ENCODE measurements at regions not wholly inside any gene's neighbourhood (a gene's known extent, or its start where the extent isn't known, plus 50 kb on each side); places are given as distances from the start of the nearest gene placed in this dataset.

GRCh38 chr2:38171208-38171855, 95.4 kb upstream of the CYP1B1 start:
- TF ChIP-seq CTCF (IDR thresholded peaks at IDR 0.05): no peak
- no peak for TF ChIP-seq POLR2A (IDR thresholded peaks at IDR 0.05)
- Histone ChIP-seq H3K4me1 (peaks cover 6% of the 10 kb centered on the region), H3K4me3 (no peak overlapping the region), H3K27ac (no peak overlapping the region), H3K36me3 (replicated peaks in 1 of 2; ENCODE audit: insufficient read depth in 1 of 2, low read depth in 2 of 2) (no peaks in the 10 kb centered on the region), H3K9me3 (no peaks in the 10 kb centered on the region), H3K27me3 (no peaks in the 10 kb centered on the region)
- WGBS, 2 donors: 18 to 23% methylated on average over 1 of the region's 1 CpG
- no peak for DNase-seq
- intact Hi-C loops (cut with DNase I): no loop called here
- ATAC-seq: no peak

- H3K4me3 ChIP-seq: no peak overlapping the region
- DNase-seq: no peak
- peaks cover 6% of the 10 kb centered on the region for H3K4me1 ChIP-seq
- no peaks in the 10 kb centered on the region for H3K27me3 ChIP-seq
- ATAC-seq: no peak
- H3K36me3 ChIP-seq (replicated peaks in 1 of 2; ENCODE audit: insufficient read depth in 1 of 2, low read depth in 2 of 2): no peaks in the 10 kb centered on the region
- intact Hi-C loops (cut with DNase I): no loop called here
- no peaks in the 10 kb centered on the region for H3K9me3 ChIP-seq
- H3K27ac ChIP-seq: no peak overlapping the region
- TF ChIP-seq CTCF (IDR thresholded peaks at IDR 0.05): no peak
- no peak for TF ChIP-seq POLR2A (IDR thresholded peaks at IDR 0.05)
Measured at GRCh38 chr2:38170733-38171132, 94.8 kb upstream of the CYP1B1 start.

GRCh38 chr2:38170067-38170466, 94.1 kb upstream of the CYP1B1 start:
- DNase-seq: no peak
- WGBS, 2 donors: 73 to 80% methylated on average over 3 of the region's 3 CpGs
- no peak overlapping the region for H3K4me3 ChIP-seq
- H3K27me3 ChIP-seq: no peaks in the 10 kb centered on the region
- no peaks in the 10 kb centered on the region for H3K36me3 ChIP-seq (replicated peaks in 1 of 2; ENCODE audit: insufficient read depth in 1 of 2, low read depth in 2 of 2)
- no peak overlapping the region for H3K27ac ChIP-seq
- ATAC-seq: no peak
- intact Hi-C loops (cut with DNase I): no loop called here
- peaks cover 6% of the 10 kb centered on the region for H3K4me1 ChIP-seq
- TF ChIP-seq CTCF (IDR thresholded peaks at IDR 0.05): no peak
- TF ChIP-seq POLR2A (IDR thresholded peaks at IDR 0.05): no peak
- H3K9me3 ChIP-seq: no peaks in the 10 kb centered on the region

- DNase-seq (no peak), ATAC-seq (no peak)
- H3K9me3 ChIP-seq: no peaks in the 10 kb centered on the region
- no peak overlapping the region for H3K4me3 ChIP-seq
- H3K27ac ChIP-seq: no peak overlapping the region
- intact Hi-C loops (cut with DNase I): no loop called here
- H3K36me3 ChIP-seq (replicated peaks in 1 of 2; ENCODE audit: insufficient read depth in 1 of 2, low read depth in 2 of 2): no peaks in the 10 kb centered on the region
- H3K4me1 ChIP-seq: peaks cover 6% of the 10 kb centered on the region
- TF ChIP-seq CTCF (IDR thresholded peaks at IDR 0.05) (no peak), POLR2A (IDR thresholded peaks at IDR 0.05) (no peak)
- 70 to 78% methylated on average over 5 of the region's 5 CpGs for WGBS, 2 donors
- no peaks in the 10 kb centered on the region for H3K27me3 ChIP-seq
Measured at GRCh38 chr2:38168710-38169480, 92.9 kb upstream of the CYP1B1 start.

GRCh38 chr2:38167968-38168350, 92.0 kb upstream of the CYP1B1 start:
- intact Hi-C loops (cut with DNase I): no loop called here
- TF ChIP-seq POLR2A (IDR thresholded peaks at IDR 0.05): no peak
- Histone ChIP-seq H3K4me3 (no peak overlapping the region), H3K9me3 (no peaks in the 10 kb centered on the region), H3K27me3 (no peaks in the 10 kb centered on the region), H3K27ac (no peak overlapping the region), H3K36me3 (replicated peaks in 1 of 2; ENCODE audit: insufficient read depth in 1 of 2, low read depth in 2 of 2) (no peaks in the 10 kb centered on the region), H3K4me1 (peaks cover 6% of the 10 kb centered on the region)
- ATAC-seq: no peak
- no peak for DNase-seq
- WGBS, 2 donors: 60 to 69% methylated on average over 2 of the region's 2 CpGs
